ENCODE measurements at regions not wholly inside any gene's neighbourhood (a gene's known extent, or its start where the extent isn't known, plus 50 kb on each side); places are given as distances from the start of the nearest gene placed in this dataset.

DNA sequence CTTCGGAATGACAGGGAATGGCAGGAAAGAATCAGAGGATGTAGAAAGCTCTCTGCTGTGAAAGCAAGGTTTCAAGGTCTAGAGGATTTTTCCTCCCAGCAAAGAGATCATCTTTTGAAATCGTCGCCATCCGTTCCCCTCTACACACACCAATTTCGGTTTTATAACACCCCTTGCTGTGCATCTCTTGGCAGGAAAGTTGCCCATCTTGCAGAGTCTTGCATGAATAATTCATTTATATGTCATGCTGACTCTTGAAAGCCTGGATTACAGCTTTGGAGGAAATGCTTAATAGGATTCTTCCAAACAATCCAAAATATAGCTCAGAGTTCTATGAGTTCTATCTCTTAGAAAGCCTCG is 262.7 kb downstream of the CHL1 start:
- DNase-seq (ENCODE audit: low spot score) = no peak

DNA sequence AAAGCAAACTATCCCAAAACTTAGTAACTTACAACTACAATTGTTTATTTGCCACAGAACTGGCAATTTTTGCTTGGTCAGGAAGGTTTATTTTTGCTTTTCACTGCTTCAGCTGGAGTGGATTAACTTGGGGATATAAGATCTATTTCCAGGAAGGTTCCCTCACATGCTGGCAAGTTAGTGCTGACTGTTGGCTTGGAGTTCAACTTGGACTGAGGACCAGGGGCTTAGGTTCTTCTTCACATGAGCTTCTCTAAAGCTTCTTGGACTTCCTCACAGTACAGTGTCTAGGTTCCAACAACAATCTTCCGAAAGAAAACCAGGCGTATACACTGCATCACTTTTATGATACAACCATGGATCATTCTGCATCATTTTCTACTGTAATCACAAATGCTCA is 264.4 kb downstream of the CHL1 start:
- DNase-seq (ENCODE audit: low spot score) = no peak

DNA sequence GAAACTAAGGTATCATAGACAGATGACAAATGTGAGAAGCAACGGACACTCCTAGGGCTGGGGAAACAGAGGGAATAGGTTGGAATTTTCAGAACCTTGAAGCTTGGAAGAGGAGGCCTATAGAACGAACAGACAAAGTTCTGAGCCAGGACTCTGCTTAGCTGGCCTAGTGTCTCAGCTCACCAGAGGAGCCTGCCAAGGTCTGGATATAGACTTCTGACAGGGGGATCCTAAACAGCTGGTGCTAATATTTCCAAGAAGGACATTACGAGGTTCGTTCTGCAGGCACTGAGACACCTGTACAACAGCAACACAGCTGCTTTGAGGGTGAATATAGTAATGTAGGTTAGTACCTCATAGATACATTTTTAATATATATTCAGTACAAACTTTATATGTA is 266.3 kb downstream of the CHL1 start:
- DNase-seq (ENCODE audit: low spot score) = no peak

DNA sequence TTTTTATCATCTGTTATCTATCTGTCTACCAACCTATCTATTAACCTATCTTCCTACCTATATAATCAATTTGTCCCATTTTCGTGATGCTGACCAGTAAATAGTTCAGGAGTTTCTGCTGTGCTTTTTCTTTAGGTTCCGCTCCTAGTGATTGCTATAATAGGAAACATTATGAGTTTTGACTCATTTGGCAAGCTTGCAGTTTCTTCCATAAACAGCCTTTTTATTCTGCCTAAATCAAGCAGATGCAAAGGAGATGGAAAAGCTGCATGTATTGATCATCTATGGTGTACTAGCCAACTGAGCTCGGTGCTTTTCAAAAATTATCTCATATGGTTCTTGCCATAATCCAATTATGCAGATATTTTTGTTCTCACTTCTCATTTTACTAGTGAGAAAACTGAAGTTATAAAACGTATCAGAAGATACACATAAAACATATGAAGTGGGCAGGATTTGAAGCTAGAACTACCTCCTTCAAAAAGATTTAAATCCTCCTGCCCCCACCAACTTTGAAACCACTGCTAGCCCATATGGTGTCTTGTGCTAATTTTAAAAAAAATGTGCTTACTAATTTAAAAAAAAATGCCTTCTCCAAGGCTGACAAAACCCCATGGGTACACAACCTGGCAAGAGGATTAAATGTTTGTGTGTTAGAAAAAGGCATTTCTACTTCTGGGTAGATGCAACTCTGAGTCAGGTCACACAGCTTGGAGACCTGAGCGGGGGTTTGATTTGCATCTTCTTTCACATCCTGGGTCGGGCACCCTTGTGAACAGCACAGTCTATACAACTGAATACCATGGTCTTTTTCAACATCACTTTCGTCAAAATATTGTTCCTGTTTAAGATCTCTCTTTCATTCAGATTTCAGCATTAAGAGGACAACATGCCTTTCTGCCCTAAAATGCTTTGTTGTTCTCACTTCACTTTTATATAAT is 267.0 kb downstream of the CHL1 start:
- DNase-seq (ENCODE audit: low spot score) = no peak

DNA sequence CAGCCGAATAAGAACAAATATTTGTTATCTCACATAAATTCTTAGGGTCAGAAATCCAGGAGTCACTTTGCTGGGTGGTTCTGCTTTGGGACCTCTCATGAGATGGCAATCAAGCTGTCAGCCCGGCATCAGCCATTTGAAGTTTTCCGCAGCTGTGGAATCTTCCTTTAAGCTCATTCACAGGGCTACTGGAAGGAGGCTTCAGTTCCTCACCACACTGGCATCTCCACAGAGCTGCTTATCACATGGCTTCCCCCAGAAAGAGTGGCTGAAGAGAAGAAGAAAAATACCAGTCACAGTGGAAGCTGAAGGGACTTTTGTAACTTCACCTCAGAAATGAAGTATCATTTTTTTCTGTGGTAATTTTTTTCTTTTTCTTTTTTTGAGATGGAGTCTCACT is 267.7 kb downstream of the CHL1 start:
- no peak for DNase-seq (ENCODE audit: low spot score)

DNA sequence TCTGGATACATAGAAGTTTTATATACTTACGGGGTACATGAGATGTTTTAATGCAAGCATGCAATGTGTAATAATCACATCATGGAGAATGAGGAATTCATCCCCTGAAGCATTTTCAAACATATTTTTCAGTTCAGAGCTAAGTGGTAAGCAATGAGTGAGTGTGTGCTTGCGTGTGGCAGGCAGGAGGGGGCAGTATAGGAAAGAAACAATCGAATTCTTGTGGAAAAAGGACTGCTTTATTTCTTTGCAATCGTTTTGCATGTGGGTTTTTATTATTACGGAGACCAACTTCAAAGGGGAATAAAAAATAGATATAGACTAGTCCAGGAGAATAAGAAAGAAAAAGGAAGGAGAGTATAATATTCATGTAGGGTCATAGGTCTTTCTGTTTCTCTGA is 271.6 kb downstream of the CHL1 start:
- no peak for DNase-seq (ENCODE audit: low spot score)

DNA sequence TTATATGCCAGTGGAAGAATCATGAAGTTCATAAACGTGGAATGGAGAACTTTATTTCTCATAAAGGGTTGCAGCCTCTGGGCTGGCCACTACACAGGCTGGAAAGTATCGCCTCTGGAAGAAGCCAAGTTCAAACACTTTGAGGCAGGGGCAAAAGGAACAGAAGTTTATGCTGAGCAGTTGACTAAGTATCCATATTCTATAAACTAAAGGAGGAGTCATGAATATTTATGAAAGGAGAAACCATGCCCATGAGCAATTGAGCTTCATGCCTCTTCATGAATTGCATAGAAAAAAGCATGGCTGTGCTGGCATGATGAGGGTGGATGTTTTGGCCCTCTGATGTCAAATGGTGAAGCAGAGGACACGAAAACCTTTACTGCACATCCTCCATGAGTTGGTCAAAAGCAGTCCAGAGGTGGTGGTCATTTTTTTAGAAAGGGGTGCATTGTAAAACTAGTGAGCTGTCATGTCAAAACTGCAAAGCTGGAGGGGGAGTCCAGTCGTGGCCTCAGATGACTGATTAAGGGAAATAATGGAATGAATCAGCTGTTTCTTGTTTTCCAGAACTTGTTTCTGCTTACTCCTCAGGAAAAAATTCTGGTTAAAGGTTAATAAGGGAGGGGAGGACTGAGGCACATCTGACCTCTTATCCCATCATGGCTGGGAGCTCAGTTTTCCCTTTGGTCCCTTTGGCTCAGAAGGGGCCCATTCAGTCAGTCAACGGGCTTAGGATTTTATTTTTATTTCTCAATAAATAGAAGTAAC is 276.7 kb downstream of the CHL1 start:
- no peak for DNase-seq (ENCODE audit: low spot score)

DNA sequence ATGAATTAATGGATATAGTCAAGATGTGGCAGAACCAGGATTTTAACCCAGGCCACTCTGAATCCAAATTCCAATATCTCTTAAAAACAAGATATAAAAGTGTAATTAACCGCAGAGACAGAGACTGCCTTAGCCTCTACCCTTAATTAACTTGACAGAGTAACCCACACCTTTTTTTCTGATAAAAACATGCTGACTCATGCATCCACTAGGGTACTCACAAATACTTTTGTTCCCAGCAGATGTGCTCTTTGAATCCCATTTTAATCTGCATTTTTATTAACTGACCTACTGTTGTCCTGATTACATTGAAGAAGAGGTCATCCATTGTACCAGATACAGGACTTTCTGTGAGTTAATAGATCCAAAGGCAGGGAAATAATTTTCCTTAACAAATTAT is 278.3 kb downstream of the CHL1 start:
- DNase-seq (ENCODE audit: low spot score) = no peak

DNA sequence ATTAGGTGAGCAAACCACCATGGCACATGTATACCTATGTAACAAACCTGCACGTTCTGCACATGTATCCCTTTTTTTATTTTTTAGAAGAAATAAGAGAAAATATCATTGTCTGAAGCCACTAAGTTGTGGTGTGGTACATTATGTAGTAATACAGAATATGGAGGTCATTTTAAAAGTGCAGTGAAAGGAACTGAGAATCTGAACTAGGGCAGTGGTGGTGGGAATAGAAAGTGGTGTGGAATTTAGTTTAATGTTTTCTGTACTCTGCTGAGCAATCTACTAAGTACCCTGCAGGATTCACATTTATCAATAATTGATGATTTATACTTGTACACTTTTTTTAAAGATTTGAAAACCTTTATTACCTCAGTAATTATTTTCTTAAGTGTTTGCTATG is 283.5 kb downstream of the CHL1 start:
- DNase-seq (ENCODE audit: low spot score) = no peak

DNA sequence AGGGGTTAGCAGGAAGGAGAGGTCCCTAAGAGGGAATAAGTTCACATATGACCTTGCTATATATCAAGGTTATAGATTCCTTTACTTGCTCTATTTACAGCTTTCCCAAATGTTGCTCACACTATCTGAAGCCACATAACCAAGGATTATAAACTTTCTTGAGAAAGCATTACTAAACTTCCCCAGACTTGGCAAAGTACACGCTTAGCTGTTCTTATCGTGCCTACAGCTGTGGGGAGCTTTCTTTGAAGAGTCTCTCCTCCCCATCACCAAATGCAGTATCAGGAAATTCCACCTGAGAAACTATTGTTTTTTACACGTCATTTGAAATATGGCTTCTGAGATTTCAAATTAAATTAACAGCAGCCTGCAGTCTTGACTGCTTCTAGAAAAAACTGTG is 284.5 kb downstream of the CHL1 start:
- DNase-seq (ENCODE audit: low spot score) = no peak

DNA sequence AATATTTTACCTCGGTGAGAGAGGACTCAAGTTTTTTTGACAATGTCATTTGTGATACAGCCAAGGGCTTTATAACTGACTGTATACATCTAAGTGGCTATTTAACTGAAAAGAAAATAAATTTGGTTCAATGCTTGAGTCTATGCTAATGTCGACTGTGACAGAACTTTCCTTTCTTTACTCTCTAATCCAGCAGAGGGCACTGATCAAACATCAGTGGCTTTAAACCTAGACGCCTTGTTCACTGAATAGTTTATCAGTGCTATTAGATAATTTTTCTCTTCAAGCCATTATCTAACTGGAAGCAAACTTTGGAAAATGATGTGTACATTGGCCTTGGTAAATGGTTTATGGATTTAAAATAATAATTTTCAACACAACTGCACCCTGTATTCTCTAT is 285.1 kb downstream of the CHL1 start:
- no peak for DNase-seq (ENCODE audit: low spot score)

DNA sequence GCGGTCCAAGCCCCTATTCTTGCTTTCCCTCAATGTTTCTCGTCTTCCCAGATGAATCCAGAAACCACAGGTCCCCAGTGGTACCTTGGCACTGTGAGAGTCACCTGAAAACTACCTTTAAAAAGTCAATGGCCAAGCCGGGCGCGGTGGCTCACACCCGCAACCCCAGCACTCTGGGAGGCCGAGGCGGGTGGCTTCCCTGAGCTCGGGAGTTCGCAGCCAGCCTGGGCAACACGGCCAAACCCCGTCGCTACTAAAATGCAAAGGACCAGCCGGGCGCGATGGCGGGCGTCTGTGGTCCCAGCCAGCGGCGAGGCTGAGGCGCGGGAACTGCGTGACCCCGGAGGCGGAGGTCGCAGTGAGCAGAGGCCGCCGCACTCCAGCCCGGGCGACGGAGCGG is 285.9 kb downstream of the CHL1 start:
- DNase-seq (ENCODE audit: low spot score) = no peak

DNA sequence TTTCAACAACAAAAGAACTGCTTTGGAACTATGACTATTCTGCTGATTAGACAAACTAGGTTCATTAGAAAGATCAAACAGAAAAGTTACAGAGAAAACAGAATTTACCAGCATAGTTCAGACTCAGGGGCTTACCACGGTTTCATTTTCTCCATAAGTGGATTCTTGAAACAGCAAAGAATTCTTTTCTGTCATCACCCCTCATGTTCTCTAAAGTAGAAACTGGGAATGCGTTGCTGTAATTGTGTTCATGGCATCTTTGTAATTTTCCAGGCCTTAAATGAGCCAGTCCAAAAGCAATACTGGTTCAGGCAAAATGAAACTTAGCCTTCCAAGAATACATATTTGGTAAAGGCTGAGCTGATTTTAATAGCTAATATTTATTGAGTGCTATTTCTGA is 287.8 kb downstream of the CHL1 start:
- DNase-seq (ENCODE audit: low spot score) = no peak

DNA sequence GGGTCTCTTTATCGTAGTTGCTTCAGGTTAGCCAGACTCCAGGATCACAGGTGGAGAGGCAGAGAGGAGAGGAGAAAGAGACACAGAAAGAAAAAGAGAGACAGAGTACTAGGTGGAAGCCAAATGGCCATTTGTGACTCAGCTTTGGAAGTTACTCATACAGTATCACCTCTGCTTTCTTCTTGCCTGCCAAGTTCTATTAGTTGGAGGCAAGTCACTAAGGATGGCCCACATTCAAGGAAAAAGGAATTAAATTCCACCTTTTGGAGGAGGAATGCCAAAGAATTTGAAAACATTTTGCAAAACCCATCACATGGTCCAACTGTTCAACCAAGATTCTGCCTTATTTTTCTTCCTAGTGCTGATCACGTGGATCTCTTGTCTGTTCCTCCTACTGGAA is 291.1 kb downstream of the CHL1 start:
- DNase-seq (ENCODE audit: low spot score) = no peak

DNA sequence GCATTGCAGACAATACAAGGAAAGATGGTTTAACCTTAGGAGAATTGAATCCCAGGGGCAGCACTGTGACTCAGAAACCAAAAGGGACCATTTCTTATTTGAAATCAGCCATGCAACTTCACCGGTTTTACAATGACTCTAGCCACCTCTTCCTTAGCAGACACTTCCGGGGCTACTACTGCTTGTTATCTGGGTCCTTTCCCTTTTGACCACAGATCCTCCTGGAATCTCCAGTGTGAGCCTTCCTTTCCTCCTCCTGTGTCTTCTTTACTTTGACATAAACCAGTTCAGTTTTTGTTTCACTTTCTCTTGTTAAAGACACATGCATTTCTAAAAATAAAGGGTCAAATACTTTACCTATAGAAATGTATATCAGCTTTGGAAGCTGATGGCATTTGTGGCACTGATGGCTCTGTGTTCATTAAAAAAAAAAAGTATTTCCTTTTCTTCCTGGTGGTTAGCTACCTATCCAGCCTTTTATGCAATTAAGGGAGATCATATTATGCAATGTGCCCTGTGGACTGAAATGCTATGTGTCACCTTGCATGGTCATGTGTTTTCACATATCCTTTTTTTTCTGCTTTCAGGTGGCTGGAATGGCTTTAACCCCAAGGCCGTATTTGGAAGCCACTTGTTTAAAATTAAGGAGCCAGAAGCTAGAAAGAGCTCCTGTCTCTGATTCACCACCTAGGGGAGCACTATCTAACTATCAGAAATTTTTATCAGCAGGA is 296.2 kb downstream of the CHL1 start:
- DNase-seq (ENCODE audit: low spot score) = no peak

DNA sequence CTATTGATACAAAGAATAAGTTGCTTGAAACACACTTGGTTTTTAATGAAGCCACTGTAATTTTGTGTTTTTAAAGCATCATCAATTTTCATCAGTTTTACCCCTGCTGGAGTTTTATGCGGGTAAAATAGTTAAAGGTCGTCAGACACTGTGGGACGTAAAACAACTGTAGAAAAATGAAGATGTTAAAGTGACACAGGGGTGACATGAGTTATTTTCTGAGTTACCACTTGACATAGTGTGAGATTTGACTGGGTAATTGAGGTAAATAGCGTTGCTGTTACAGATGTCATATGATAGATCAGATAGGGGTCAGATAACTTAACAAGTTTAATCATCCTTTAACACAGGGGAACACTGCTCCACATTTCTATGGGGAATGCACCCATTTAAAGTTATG is 297.6 kb downstream of the CHL1 start:
- DNase-seq (ENCODE audit: low spot score) = no peak

DNA sequence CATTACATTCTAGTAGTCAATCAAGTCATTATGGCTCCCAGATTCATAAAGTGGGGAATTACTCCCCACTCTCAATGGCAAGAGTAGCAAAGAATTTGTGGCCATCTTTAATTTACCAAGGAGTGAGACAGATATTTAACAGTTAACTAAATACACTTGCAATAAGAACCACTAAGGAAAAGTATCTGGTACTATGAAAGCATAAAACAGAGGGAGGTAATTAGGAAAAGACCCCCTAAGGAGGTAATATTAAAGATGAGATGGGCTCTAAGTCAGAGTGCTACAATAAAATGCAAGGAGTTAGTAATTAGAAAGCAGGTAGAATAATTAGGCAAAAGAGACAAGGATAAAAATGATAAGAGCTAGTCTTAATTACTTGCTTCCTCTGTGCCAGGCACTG is 301.9 kb downstream of the CHL1 start:
- DNase-seq (ENCODE audit: low spot score) = no peak

DNA sequence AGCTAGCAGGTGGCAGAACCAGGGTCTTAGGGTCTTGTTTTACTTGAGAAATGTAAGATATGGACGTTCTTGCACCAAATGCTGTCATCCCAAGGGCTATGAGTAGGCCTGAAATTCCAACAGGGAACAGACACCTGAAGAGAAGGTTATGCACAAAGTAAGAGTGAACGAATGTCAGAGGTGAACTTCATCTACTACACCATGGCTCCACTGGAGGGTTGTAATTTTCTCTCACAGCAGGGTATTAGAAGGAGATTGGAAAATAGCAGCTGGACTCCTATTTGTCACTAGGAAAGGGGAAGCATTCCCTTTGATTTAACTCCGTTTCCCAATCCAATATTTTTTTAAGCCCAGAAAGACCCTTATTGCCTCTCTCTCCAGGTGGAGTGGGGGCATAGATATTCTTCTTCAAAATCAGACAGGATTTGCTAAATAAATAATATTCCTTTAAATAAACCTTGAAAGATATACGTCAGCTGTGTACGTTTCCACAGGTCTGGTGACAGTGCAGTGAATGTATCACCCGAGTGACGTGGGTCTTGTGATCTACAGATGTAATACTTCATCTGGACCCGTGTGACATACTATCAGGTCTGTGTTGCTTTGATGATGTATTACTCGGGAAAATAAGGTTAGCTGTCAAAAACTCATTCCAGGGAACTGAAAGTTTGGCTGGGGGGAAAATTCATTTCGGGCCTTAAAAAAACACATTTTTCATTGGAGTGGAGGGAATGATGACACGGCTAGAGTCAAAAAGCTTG is 302.6 kb downstream of the CHL1 start:
- DNase-seq (ENCODE audit: low spot score) = no peak

DNA sequence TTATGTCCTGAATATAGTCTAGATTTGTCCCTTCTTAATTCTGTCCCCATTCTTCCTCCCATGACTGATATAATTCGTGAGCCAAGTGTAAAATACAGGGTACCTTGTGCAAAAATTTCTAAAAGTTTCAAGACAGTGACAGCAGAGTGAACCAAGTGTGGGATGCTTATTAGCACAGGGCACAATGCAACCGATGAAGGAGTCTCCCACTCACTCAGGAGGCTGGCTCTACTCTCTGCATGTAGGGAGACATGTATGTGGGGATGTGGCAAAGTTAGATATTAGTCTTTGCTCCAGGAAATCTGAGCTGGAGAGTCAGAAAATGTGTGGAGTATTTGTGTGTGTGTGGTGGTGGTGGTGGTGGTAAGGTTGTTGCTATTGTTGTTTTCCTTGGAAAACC is 305.9 kb downstream of the CHL1 start:
- no peak for DNase-seq (ENCODE audit: low spot score)

DNA sequence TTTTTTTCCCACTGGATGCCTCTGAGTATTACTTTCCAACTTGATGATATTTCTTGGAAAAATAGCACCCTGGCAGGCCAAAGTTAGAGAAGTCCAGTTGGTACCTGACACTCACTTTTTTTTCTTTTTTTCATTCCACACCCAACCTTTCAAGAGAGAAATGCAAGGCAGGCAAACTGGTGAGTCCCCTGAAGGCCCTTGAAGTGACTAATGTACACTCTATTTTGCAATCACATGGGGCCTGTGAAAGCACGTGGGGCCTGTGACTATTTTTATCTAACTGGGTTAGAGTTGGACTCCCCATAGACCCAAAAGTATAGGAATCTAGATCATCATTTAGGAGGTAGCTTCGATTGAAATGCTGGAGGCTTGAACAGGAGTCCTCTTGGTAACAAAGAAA is 316.7 kb downstream of the CHL1 start:
- DNase-seq (ENCODE audit: low spot score) = no peak

DNA sequence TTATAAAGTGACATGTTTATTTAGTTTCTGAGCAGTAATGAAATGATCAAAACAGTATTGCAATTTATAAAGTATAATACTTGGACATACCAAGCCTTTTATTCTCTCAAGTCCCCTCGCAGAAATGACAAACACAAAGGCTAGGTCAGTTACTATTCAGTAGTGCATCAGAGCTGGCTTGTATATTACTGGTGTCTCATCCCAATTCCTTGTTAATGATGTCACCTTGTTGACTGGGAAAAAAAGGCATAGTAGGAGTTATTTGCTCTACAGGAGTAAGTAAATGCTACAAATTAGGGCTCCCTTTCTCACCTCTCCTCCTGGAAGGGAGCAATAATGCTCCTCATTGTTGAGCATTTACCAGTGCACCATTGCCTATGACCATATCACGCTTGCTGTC is 317.6 kb downstream of the CHL1 start:
- DNase-seq (ENCODE audit: low spot score) = no peak

DNA sequence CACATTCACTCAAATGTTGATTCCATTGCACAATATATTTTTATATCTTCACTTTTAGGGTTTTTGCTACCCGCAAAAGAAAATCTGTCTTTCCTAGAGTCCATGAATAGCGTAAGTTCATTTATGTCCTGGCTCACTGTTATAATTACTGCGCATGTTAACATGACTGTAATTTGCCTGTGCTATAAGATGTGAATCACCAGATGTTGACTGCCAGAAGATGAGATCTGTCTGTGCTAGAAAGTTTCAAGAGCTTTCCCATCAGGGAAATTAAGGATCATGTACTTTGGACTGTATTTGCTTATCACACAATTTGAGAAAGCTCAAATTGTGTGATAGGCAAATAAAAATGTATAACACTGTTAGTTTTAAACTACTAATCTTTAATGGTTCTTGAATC is 322.5 kb downstream of the CHL1 start:
- no peak for DNase-seq (ENCODE audit: low spot score)

Data from globus pallidus (tissue), 1 donor.